Spleen (tissue), 11 donors: ENCODE measurements at regions not wholly inside any gene's neighbourhood (a gene's known extent, or its start where the extent isn't known, plus 50 kb on each side); places are given as distances from the start of the nearest gene placed in this dataset.

ENCODE experiments used
- DNase-seq: peaks from one replicate; pipeline ENCODE4 v3.0.0-alpha.2; 2020
- H3K27ac ChIP-seq, 8 donors: fragments of 200-600 bp; sonication (generic) in 7 of 8; 1 replicate in 4 of 8; 2 replicates in 4 of 8; pipeline versions ENCODE4 v1.5.0 to v1.8.0; 2016 to 2021; ENCODE audit warnings: inconsistent platforms in 4 of 8, mild to moderate bottlenecking in 4 of 8, moderate library complexity in 1 of 8
- H3K27me3 ChIP-seq, 7 donors: fragments of 200-600 bp; sonication (generic) in 6 of 7; replicated peaks in 1 of 7; 1 replicate in 4 of 7; 2 replicates in 3 of 7; pipeline versions ENCODE4 v1.5.0 to v1.8.0; 2016 to 2021; ENCODE audit warnings: inconsistent platforms in 3 of 7, mild to moderate bottlenecking in 1 of 7
- H3K36me3 ChIP-seq, 6 donors: fragments of 200-600 bp; sonication (generic) in 5 of 6; 1 replicate in 4 of 6; 2 replicates in 2 of 6; pipeline versions ENCODE4 v1.5.0 to v1.8.0; 2016 to 2021; ENCODE audit warnings: inconsistent platforms in 2 of 6
- H3K4me1 ChIP-seq, 6 donors: fragments of 200-600 bp; sonication (generic) in 5 of 6; 1 replicate in 3 of 6; 2 replicates in 3 of 6; pipeline versions ENCODE4 v1.5.0 to v1.8.0; 2016 to 2021; ENCODE audit warnings: inconsistent platforms in 3 of 6
- H3K4me3 ChIP-seq, 8 donors: fragments of 200-600 bp; sonication (generic) in 7 of 8; 1 replicate in 4 of 8; 2 replicates in 4 of 8; pipeline versions ENCODE4 v1.5.0 to v1.8.0; 2016 to 2021; ENCODE audit warnings: inconsistent platforms in 4 of 8, mild to moderate bottlenecking in 4 of 8, moderate library complexity in 2 of 8
- H3K9me3 ChIP-seq, 8 donors: fragments of 200-600 bp; sonication (generic) in 7 of 8; 1 replicate in 4 of 8; 2 replicates in 4 of 8; pipeline versions ENCODE4 v1.5.0 to v1.8.0; 2016 to 2021; ENCODE audit warnings: inconsistent platforms in 4 of 8
- POLR2A ChIP-seq, 3 donors: fragments of 450-650 bp; IDR thresholded peaks; one replicate each; pipeline ENCODE4 v1.5.1; 2017; ENCODE audit warnings: antibody characterized with exemption in 3 of 3, mild to moderate bottlenecking in 1 of 3
- POLR2AphosphoS5 ChIP-seq, 3 donors: sonication (generic); formaldehyde crosslinking; IDR thresholded peaks; one replicate each; pipeline ENCODE4 v1.5.1; 2017; ENCODE audit warnings: antibody characterized with exemption in 3 of 3
- WGBS, 5 donors: extraction: QIAGEN DNeasy Blood & Tissue Kit in 3 of 5; methylation state at CpG; one replicate each; pipeline versions ENCODE4 v1.1.5 to v1.1.7; 2013 to 2018; 5-methylcytosine and 5-hydroxymethylcytosine counted together
- intact Hi-C: fragments of 100-400 bp; cut with DNase I; formaldehyde crosslinking; loops from one replicate; pipeline ENCODE4 v1.15.0; 2023; ENCODE audit warnings: low total_unique reads
- TF ChIP-seq, protein P1 (sequence below), 11 experiments: fragments of 200-600 bp in 7 of 11; fragments of 450-650 bp in 4 of 11; sonication (generic) in 4 of 11; IDR thresholded peaks in 8 of 11; conservative IDR thresholded peaks in 3 of 11; 1 replicate in 7 of 11; 2 replicates in 4 of 11; pipeline versions ENCODE4 v1.4.0 to v1.8.0; 2016 to 2021; ENCODE audit warnings: antibody characterized with exemption in 11 of 11, inconsistent platforms in 4 of 11, mild to moderate bottlenecking in 1 of 11
- donor health status: healthy with polysubstance abuse.
- donor health status: DM: no; HTN: no; CAD: no; lungs with moderate emphysema.
- donor health status: DM: no; HTN: no; CAD: no.
- donor health status: Bipolar disorder and iron deficiency.
- donor health status: healthy.
- donor health status: DM: no; HTN: no; CAD: no.
- donor health status: DM: yes; HTN: yes; CAD: no.

DNA sequence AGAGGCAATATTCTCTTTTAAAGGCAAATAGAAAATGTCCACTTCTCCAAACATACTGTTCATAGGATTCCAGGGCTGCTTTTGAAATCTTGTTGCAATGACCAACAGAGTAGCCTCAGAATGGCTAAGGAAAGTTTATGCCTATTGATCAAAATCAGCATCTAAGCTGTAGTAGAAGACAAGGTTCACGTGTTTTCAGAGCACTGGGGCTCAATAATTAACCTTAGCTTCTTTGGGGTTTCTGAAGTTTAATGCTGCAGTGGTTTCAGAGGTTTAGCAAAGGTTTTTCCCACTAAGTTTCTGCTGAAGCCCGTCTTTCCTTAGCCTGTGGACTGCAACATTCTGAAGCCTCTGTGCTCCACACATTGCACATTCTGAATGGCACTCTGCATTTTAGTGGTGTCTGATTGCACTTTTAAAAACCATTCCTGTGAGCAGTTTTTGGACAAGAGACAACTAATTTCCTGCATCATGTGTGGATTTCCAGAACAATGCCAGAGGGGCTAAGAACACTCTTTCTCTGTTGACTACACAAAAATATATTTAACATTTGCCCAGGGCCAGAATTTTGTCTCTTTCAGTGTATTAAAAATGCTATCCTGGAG is 342.5 kb downstream of the PTEN start:
- TF ChIP-seq, protein P1, sequence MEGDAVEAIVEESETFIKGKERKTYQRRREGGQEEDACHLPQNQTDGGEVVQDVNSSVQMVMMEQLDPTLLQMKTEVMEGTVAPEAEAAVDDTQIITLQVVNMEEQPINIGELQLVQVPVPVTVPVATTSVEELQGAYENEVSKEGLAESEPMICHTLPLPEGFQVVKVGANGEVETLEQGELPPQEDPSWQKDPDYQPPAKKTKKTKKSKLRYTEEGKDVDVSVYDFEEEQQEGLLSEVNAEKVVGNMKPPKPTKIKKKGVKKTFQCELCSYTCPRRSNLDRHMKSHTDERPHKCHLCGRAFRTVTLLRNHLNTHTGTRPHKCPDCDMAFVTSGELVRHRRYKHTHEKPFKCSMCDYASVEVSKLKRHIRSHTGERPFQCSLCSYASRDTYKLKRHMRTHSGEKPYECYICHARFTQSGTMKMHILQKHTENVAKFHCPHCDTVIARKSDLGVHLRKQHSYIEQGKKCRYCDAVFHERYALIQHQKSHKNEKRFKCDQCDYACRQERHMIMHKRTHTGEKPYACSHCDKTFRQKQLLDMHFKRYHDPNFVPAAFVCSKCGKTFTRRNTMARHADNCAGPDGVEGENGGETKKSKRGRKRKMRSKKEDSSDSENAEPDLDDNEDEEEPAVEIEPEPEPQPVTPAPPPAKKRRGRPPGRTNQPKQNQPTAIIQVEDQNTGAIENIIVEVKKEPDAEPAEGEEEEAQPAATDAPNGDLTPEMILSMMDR (IDR thresholded peaks at IDR 0.05 in 8 of 11, conservative IDR thresholded peaks at IDR 0.05 in 3 of 11) = no peak
- no peak for TF ChIP-seq POLR2AphosphoS5 (IDR thresholded peaks at IDR 0.05)
- TF ChIP-seq POLR2A (IDR thresholded peaks at IDR 0.05) = no peak
- Histone ChIP-seq H3K27me3 (no peaks in the 10 kb centered on the region), H3K27ac (no peak overlapping the region), H3K4me1 (no peaks in the 10 kb centered on the region), H3K9me3 (no peaks in the 10 kb centered on the region), H3K4me3 (no peak overlapping the region), H3K36me3 (no peaks in the 10 kb centered on the region)
- no peak for DNase-seq
- intact Hi-C loops = no loop called here
- WGBS, 5 donors = 82 to 94% (median 85%) methylated on average over 2 of the region's 2 CpGs

DNA sequence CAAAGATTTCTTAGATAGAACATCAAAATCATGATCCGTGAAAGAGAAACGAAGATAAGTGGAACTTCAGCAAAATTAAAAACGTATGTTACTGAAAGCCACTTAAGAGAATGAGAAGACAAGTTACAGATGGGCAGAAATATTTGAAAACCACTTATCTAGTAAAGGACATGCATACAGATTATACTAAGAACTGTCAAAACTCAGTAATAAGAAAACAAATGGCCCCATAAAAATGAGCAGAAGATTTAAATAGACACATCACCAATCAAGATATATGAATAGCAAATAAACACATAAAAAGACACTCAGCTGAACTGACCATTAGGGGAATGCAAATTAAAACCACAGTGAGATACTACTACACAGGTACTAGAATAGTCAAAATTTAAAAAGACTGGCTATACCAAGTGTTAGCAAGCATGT is 343.7 kb downstream of the PTEN start:
- no peaks in the 10 kb centered on the region for H3K27me3 ChIP-seq
- DNase-seq = no peak
- H3K4me1 ChIP-seq = no peaks in the 10 kb centered on the region
- TF ChIP-seq, protein P1 (IDR thresholded peaks at IDR 0.05 in 8 of 11, conservative IDR thresholded peaks at IDR 0.05 in 3 of 11) = no peak
- TF ChIP-seq POLR2A (IDR thresholded peaks at IDR 0.05) (no peak), POLR2AphosphoS5 (IDR thresholded peaks at IDR 0.05) (no peak)
- H3K4me3 ChIP-seq = no peak overlapping the region
- no peaks in the 10 kb centered on the region for H3K36me3 ChIP-seq
- 61 to 79% (median 72%) methylated on average over 3 of the region's 3 CpGs for WGBS, 5 donors
- intact Hi-C loops = no loop called here
- H3K9me3 ChIP-seq = no peaks in the 10 kb centered on the region
- H3K27ac ChIP-seq = peak overlapping the region in 2 of 8 donors; percentile 16 to 44

DNA sequence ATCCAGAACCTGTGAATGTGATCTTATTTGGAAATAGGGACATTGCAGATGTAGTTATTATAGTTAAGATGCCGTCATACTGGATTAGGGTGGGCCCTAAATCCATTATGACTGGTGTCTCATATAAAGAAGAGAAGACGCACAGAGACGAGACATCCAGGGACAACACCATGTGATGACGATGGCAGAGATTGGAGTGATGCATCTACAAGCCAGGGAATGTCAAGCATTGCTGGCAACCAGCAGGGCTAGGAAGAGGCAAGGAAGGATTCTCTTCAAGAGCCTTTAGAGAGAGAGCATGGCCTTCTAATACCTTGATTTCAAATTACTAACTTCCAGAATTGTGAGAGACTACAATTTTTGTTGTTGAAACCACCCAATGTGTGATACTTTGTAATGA is 345.8 kb downstream of the PTEN start:
- H3K4me3 ChIP-seq = no peak overlapping the region
- 93 to 99% (median 95%) methylated on average over 4 of the region's 4 CpGs for WGBS, 5 donors
- no peaks in the 10 kb centered on the region for H3K4me1 ChIP-seq
- no peak for DNase-seq
- intact Hi-C loops = no loop called here
- no peaks in the 10 kb centered on the region for H3K36me3 ChIP-seq
- H3K27me3 ChIP-seq = no peaks in the 10 kb centered on the region
- H3K9me3 ChIP-seq = no peaks in the 10 kb centered on the region
- TF ChIP-seq, protein P1 (IDR thresholded peaks at IDR 0.05 in 8 of 11, conservative IDR thresholded peaks at IDR 0.05 in 3 of 11) = no peak
- no peak for TF ChIP-seq POLR2A (IDR thresholded peaks at IDR 0.05)
- no peak for TF ChIP-seq POLR2AphosphoS5 (IDR thresholded peaks at IDR 0.05)
- H3K27ac ChIP-seq = no peak overlapping the region

DNA sequence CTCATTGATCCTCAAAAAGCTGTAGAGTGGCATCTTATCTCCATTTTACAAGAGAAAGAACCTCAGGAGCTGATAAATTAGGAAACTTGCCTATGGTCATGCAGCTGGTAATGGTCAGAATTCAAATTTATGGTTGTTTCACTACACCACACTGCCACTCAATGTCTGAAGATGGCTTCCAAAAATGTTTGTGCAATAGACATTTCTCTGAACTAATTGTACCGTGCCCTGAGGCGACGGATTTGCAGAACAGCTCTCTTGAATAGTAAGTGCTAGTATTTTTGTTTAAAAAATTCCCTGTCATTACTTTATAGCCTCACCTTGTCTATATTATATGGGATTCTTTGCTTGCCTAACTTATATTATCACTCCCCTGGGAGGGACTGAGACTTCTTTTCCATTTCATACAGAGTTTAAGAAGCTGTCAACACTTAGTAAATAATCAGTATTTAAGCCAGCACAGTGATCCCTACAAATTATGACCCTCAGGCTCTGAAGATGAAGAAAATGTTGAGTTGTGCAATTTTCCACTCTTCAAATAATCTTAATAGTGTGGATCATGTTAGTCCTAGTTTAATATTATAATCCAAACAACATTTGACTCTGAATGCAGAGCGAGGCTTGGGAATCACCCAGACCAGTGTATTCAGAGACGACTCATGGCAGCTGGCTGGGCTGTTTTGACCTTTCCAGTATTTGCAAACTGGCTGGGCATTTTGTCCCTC is 346.6 kb downstream of the PTEN start:
- Histone ChIP-seq H3K9me3 (no peaks in the 10 kb centered on the region), H3K27ac (peak overlapping the region in 2 of 8 donors; percentile 34 to 36), H3K4me1 (no peaks in the 10 kb centered on the region), H3K4me3 (no peak overlapping the region), H3K36me3 (no peaks in the 10 kb centered on the region), H3K27me3 (no peaks in the 10 kb centered on the region)
- DNase-seq = no peak
- intact Hi-C loops = no loop called here
- 78 to 94% (median 85%) methylated on average over 5 of the region's 5 CpGs for WGBS, 5 donors
- no peak for TF ChIP-seq POLR2A (IDR thresholded peaks at IDR 0.05)
- TF ChIP-seq, protein P1 (IDR thresholded peaks at IDR 0.05 in 8 of 11, conservative IDR thresholded peaks at IDR 0.05 in 3 of 11) = no peak
- TF ChIP-seq POLR2AphosphoS5 (IDR thresholded peaks at IDR 0.05) = no peak
